ENCODE measurements at regions not wholly inside any gene's neighbourhood (a gene's known extent, or its start where the extent isn't known, plus 50 kb on each side); places are given as distances from the start of the nearest gene placed in this dataset.

DNA sequence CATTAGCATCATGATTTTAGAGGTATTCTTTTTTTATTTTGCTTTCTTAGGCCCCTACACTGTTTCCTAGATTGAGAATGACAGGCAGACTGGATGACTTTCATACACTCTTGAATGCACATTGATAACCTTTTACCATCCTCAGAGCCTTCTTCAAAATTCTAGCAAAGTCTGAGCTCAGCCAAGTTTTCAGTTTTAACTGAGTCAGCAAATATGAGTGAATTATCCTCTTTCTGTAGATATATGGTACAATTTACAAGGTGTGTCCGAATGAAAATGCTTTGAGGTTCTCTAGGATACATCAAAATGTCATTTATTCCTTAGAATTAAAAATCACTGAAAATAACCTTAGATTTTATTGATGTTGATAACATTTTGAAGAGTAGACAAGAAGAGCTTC is 1038.2 kb upstream of the POU3F3 start:
- H3K36me3 ChIP-seq = no peaks in the 10 kb centered on the region
- no peak overlapping the region for H3K4me3 ChIP-seq
- no peaks in the 10 kb centered on the region for H3K4me1 ChIP-seq
- H3K27me3 ChIP-seq = no peaks in the 10 kb centered on the region
- H3K27ac ChIP-seq = no peak overlapping the region
- TF ChIP-seq, protein P1, sequence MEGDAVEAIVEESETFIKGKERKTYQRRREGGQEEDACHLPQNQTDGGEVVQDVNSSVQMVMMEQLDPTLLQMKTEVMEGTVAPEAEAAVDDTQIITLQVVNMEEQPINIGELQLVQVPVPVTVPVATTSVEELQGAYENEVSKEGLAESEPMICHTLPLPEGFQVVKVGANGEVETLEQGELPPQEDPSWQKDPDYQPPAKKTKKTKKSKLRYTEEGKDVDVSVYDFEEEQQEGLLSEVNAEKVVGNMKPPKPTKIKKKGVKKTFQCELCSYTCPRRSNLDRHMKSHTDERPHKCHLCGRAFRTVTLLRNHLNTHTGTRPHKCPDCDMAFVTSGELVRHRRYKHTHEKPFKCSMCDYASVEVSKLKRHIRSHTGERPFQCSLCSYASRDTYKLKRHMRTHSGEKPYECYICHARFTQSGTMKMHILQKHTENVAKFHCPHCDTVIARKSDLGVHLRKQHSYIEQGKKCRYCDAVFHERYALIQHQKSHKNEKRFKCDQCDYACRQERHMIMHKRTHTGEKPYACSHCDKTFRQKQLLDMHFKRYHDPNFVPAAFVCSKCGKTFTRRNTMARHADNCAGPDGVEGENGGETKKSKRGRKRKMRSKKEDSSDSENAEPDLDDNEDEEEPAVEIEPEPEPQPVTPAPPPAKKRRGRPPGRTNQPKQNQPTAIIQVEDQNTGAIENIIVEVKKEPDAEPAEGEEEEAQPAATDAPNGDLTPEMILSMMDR (IDR thresholded peaks at IDR 0.05) = no peak
- TF ChIP-seq POLR2A (IDR thresholded peaks at IDR 0.05) (no peak), POLR2AphosphoS5 (IDR thresholded peaks at IDR 0.05) (no peak), EP300 (IDR thresholded peaks at IDR 0.05) (no peak)
- no peak for DNase-seq
- WGBS, 2 donors = 71 to 80% methylated on average over 1 of the region's 1 CpG
- no peaks in the 10 kb centered on the region for H3K9me3 ChIP-seq
- intact Hi-C loops (cut with DNase I) = no loop called here

DNA sequence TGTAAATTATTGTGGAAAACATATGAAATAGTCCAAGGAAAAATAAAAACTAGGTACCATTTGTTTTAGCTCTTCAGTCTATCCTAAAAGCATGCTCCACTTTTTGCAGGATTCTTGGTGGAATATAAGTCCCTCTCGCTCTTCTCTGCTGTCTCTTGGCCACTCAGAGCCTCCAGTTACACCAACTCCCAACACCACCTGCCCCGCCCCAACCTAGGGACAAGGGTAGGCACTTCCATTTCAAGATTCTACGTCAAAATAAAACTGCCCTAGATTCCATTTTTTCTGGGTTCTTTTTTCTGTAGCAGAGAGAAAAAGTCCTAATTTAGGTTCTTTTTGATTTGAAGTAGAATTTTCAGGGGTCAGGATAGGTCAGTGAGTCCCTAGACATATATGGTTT is 1036.2 kb upstream of the POU3F3 start:
- no peak overlapping the region for H3K4me3 ChIP-seq
- intact Hi-C loops (cut with DNase I) = no loop called here
- H3K9me3 ChIP-seq = no peaks in the 10 kb centered on the region
- no peaks in the 10 kb centered on the region for H3K36me3 ChIP-seq
- whole genome bisulfite sequencing, 2 donors = 86 to 89% methylated on average over 3 of the region's 3 CpGs
- no peaks in the 10 kb centered on the region for H3K4me1 ChIP-seq
- no peak for DNase-seq
- TF ChIP-seq POLR2AphosphoS5 (IDR thresholded peaks at IDR 0.05) = no peak
- TF ChIP-seq, protein P1 (IDR thresholded peaks at IDR 0.05) = no peak
- no peaks in the 10 kb centered on the region for H3K27me3 ChIP-seq
- H3K27ac ChIP-seq = no peak overlapping the region

DNA sequence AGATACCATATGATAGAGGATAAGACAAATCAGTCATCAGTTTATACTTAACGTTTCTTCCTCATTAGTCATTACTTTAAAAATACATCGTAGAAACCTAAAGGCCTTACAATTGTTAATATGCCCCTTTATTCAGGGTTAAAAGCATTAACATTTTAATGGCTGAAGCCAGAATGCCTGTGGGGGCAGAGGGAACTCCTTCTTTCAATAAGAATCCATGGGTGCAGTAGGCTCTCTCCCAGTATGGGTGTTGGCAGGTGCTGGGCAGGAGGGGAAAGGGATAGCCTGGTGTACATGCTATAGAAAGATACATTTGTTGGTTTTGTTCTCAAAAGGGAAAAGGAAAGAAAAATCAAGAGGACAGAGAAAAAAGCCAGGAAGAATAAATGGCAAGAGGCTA is 1035.7 kb upstream of the POU3F3 start:
- TF ChIP-seq POLR2A (IDR thresholded peaks at IDR 0.05) = no peak
- no peak for TF ChIP-seq EP300 (IDR thresholded peaks at IDR 0.05)
- TF ChIP-seq, protein P1 (IDR thresholded peaks at IDR 0.05) = no peak
- TF ChIP-seq POLR2AphosphoS5 (IDR thresholded peaks at IDR 0.05) = no peak
- Histone ChIP-seq H3K4me1 (no peaks in the 10 kb centered on the region), H3K27ac (no peak overlapping the region), H3K9me3 (no peaks in the 10 kb centered on the region), H3K36me3 (no peaks in the 10 kb centered on the region), H3K4me3 (no peak overlapping the region), H3K27me3 (no peaks in the 10 kb centered on the region)
- DNase-seq = no peak
- intact Hi-C loops (cut with DNase I) = no loop called here
- WGBS, 2 donors = 37 to 67% methylated on average over 2 of the region's 2 CpGs

DNA sequence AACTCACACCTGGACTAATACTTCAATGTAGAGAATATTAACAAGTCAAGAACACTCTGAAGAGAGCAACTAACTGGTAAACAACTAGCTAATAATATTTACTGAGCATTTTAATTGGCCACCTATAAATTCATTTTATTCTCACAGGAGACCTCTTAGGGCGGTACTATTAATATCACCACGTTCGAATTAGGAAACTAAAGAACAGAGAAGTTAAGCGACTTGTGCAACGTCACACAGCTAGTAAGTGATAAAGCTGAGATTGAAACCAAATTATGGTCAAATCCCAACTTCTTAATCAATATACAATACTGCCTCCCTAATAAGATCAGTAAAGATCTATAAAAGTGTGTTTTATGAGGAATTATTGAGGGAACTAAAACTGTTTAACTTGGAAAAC is 1034.3 kb upstream of the POU3F3 start:
- Histone ChIP-seq H3K4me1 (no peaks in the 10 kb centered on the region), H3K27ac (no peak overlapping the region), H3K36me3 (no peaks in the 10 kb centered on the region), H3K27me3 (no peaks in the 10 kb centered on the region), H3K9me3 (no peaks in the 10 kb centered on the region), H3K4me3 (no peak overlapping the region)
- TF ChIP-seq, protein P1 (IDR thresholded peaks at IDR 0.05) = no peak
- TF ChIP-seq EP300 (IDR thresholded peaks at IDR 0.05) = no peak
- DNase-seq = no peak
- WGBS, 2 donors = 90 to 92% methylated on average over 5 of the region's 5 CpGs
- intact Hi-C loops (cut with DNase I) = no loop called here

DNA sequence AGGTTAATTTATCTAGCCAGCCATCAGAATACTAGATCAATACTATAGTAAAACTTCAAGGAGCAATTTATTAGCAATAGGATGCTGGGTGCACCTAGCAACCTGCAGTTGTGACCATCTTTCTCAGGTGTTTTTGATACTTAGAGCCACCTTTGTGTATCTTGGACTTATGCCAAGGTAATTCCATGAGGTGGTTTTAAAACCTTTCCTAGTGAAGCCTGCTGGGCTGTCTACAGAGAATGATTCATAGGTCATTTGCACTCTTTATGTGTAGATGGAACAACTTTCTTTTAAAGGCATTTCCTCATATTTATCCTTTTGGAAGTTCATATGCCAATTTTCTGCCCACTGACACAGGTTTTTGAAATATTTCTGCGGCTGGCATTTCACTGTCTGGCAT is 1030.1 kb upstream of the POU3F3 start:
- no peaks in the 10 kb centered on the region for H3K27me3 ChIP-seq
- no peak for DNase-seq
- H3K9me3 ChIP-seq = no peaks in the 10 kb centered on the region
- 17 to 54% methylated on average over 1 of the region's 1 CpG for WGBS, 2 donors
- H3K36me3 ChIP-seq = no peaks in the 10 kb centered on the region
- H3K27ac ChIP-seq = no peak overlapping the region
- H3K4me1 ChIP-seq = no peaks in the 10 kb centered on the region
- intact Hi-C loops (cut with DNase I) = no loop called here
- H3K4me3 ChIP-seq = no peak overlapping the region
- TF ChIP-seq, protein P1 (IDR thresholded peaks at IDR 0.05) = no peak
- TF ChIP-seq EP300 (IDR thresholded peaks at IDR 0.05) (no peak), POLR2A (IDR thresholded peaks at IDR 0.05) (no peak), POLR2AphosphoS5 (IDR thresholded peaks at IDR 0.05) (no peak)
